Right lobe of liver (tissue), 6 donors: ENCODE measurements at regions not wholly inside any gene's neighbourhood (a gene's known extent, or its start where the extent isn't known, plus 50 kb on each side); places are given as distances from the start of the nearest gene placed in this dataset.

Source experiments
- ATAC-seq, 4 donors: fragments of 200-7000 bp; cut with Tn5 transposase; one replicate each; pipeline ENCODE4 v1.9.1; 2020; ENCODE audit warnings: mild to moderate bottlenecking in 4 of 4, moderate library complexity in 4 of 4
- DNase-seq, 3 donors: peaks; one replicate each; pipeline ENCODE4 v3.0.0-alpha.2; 2020
- H3K27ac ChIP-seq, 3 donors: fragments of 200-600 bp; one replicate each; pipeline ENCODE4 v1.8.0; 2022
- H3K27me3 ChIP-seq, 2 donors: fragments of 200-600 bp; one replicate each; pipeline ENCODE4 v1.8.0; 2022
- H3K36me3 ChIP-seq, 4 donors: fragments of 200-600 bp; sonication (generic) in 1 of 4; one replicate each; pipeline versions ENCODE4 v1.5.1 to v1.8.0; 2017 to 2022; ENCODE audit warnings: control low read depth in 1 of 4
- H3K4me1 ChIP-seq, 4 donors: fragments of 200-600 bp; sonication (generic) in 1 of 4; one replicate each; pipeline versions ENCODE4 v1.5.1 to v1.8.0; 2017 to 2022; ENCODE audit warnings: control low read depth in 1 of 4
- H3K4me3 ChIP-seq, 3 donors: fragments of 200-600 bp; one replicate each; pipeline ENCODE4 v1.8.0; 2022
- H3K9me3 ChIP-seq, 4 donors: fragments of 200-600 bp; sonication (generic) in 1 of 4; one replicate each; pipeline versions ENCODE4 v1.5.1 to v1.8.0; 2017 to 2022; ENCODE audit warnings: control low read depth in 1 of 4
- CTCF ChIP-seq, 4 donors: fragments of 200-600 bp in 3 of 4; fragments of 450-650 bp in 1 of 4; IDR thresholded peaks; one replicate each; pipeline versions ENCODE4 v1.5.1 to v1.8.0; 2016 to 2022; ENCODE audit warnings: antibody characterized with exemption in 4 of 4, mild to moderate bottlenecking in 2 of 4
- POLR2A ChIP-seq: fragments of 450-650 bp; IDR thresholded peaks from one replicate; pipeline ENCODE4 v1.6.1; 2017; ENCODE audit warnings: antibody characterized with exemption, mild to moderate bottlenecking
- WGBS: methylation state at CpG from one replicate; pipeline ENCODE4 v1.1.6; 2018; ENCODE audit warnings: low coverage, low lambda C conversion rate; ENCODE audit not compliant: insufficient coverage; ENCODE audit errors: missing lambda C conversion rate; 5-methylcytosine and 5-hydroxymethylcytosine counted together
- intact Hi-C, 2 donors: fragments of 100-400 bp; cut with DNase I; formaldehyde crosslinking; loops; one replicate each; pipeline versions ENCODE4 v1.11.2 to v1.14.1; 2022
- donor health status: DM: no; HTN: yes; CAD: no.
- donor health status: DM: no; HTN: no; CAD: no.
- donor health status: DM: no; HTN: no; CAD: no.
- donor health status: DM: no; HTN: yes; CAD: no.
- donor health status: DM: no; HTN: yes; CAD: no.

- Histone ChIP-seq H3K9me3 (no peaks in the 10 kb centered on the region), H3K4me3 (no peak overlapping the region), H3K27ac (no peak overlapping the region), H3K36me3 (no peaks in the 10 kb centered on the region), H3K4me1 (no peaks in the 10 kb centered on the region), H3K27me3 (no peaks in the 10 kb centered on the region)
- 30% methylated on average over 5 of the region's 5 CpGs for whole genome bisulfite sequencing
- no peak for ATAC-seq
- intact Hi-C loops = no loop called here
- no peak for DNase-seq
- TF ChIP-seq POLR2A = no peak
- TF ChIP-seq CTCF (IDR thresholded peaks at IDR 0.05) = no peak
Observed at GRCh38 chr2:17317439-17317976, 200.7 kb downstream of the RAD51AP2 start.

- no peak for TF ChIP-seq CTCF (IDR thresholded peaks at IDR 0.05)
- no peak for TF ChIP-seq POLR2A
- Histone ChIP-seq H3K27me3 (no peaks in the 10 kb centered on the region), H3K27ac (no peak overlapping the region), H3K4me3 (no peak overlapping the region), H3K36me3 (no peaks in the 10 kb centered on the region), H3K9me3 (no peaks in the 10 kb centered on the region), H3K4me1 (no peaks in the 10 kb centered on the region)
- no peak for DNase-seq
- intact Hi-C loops = no loop called here
- no peak for ATAC-seq
- WGBS = 57% methylated on average over 4 of the region's 4 CpGs
Observed at GRCh38 chr2:17313261-17313660, 205.0 kb downstream of the RAD51AP2 start.

GRCh38 chr2:17311771-17312511, 206.3 kb downstream of the RAD51AP2 start:
- no peaks in the 10 kb centered on the region for H3K9me3 ChIP-seq
- 36% methylated on average over 1 of the region's 1 CpG for WGBS
- intact Hi-C loops = no loop called here
- no peak overlapping the region for H3K4me3 ChIP-seq
- TF ChIP-seq CTCF (IDR thresholded peaks at IDR 0.05) = no peak
- no peak for TF ChIP-seq POLR2A
- no peaks in the 10 kb centered on the region for H3K27me3 ChIP-seq
- ATAC-seq = no peak
- no peak overlapping the region for H3K27ac ChIP-seq
- no peaks in the 10 kb centered on the region for H3K36me3 ChIP-seq
- no peak for DNase-seq
- no peaks in the 10 kb centered on the region for H3K4me1 ChIP-seq

- no peak for TF ChIP-seq POLR2A
- Histone ChIP-seq H3K36me3 (no peaks in the 10 kb centered on the region), H3K27ac (no peak overlapping the region), H3K27me3 (no peaks in the 10 kb centered on the region), H3K4me1 (no peaks in the 10 kb centered on the region), H3K4me3 (no peak overlapping the region), H3K9me3 (no peaks in the 10 kb centered on the region)
- ATAC-seq (no peak), DNase-seq (no peak)
- intact Hi-C loops = no loop called here
- 95% methylated on average over 2 of the region's 2 CpGs for WGBS
Observed at GRCh38 chr2:17311106-17311619, 207.1 kb downstream of the RAD51AP2 start.

GRCh38 chr2:17309741-17310339, 208.4 kb downstream of the RAD51AP2 start:
- 12% methylated on average over 6 of the region's 6 CpGs for WGBS
- H3K4me1 ChIP-seq = no peaks in the 10 kb centered on the region
- DNase-seq (peak in 1 of 3 donors; percentile 60), ATAC-seq (peak; percentile 97 to 99 (median 98))
- H3K9me3 ChIP-seq = no peaks in the 10 kb centered on the region
- H3K27ac ChIP-seq = no peak overlapping the region
- H3K4me3 ChIP-seq = no peak overlapping the region
- H3K27me3 ChIP-seq = no peaks in the 10 kb centered on the region
- TF ChIP-seq CTCF (IDR thresholded peaks at IDR 0.05) (peak; percentile 62 to 82 (median 78)), POLR2A (no peak)
- no peaks in the 10 kb centered on the region for H3K36me3 ChIP-seq
- intact Hi-C loops = loop anchor here in 1 of 2 donors (10.0 kb wide), 1 partner anchor 535 kb away; no protein-coding TSS in a partner anchor
